GM19240 (cell line): ENCODE measurements at regions not wholly inside any gene's neighbourhood (a gene's known extent, or its start where the extent isn't known, plus 50 kb on each side); places are given as distances from the start of the nearest gene placed in this dataset.
"Not testable (repeated sequence)": the region's sequence is repeated elsewhere in the genome, so short reads cannot be mapped to it uniquely, and the experiment has no call there.

Experiments
- DNase-seq: peaks from one replicate; pipeline ENCODE4 v3.0.0; 2011; ENCODE audit warnings: low spot score; ENCODE audit not compliant: insufficient read length

DNA sequence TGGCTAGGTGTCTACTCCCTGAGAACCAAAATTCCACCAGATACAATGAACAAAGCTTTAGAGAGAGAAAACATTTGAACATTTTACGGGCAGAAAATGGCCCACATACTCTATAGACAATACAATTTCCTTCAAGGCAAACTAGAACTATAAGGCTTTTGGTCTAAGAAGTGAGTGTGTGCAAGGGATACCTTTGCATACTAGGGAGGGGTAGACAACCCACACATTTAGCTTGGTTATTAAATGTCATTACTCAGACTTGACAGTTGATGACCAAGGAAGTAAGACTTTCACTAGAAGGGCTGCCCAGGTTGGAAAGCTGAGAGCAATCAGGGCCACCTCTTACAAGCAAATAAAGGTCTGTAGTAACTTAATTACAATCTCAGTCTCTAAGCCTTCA, 64.0 kb upstream of the PLEKHM1 start:
- DNase-seq, result not testable (repeated sequence)

DNA sequence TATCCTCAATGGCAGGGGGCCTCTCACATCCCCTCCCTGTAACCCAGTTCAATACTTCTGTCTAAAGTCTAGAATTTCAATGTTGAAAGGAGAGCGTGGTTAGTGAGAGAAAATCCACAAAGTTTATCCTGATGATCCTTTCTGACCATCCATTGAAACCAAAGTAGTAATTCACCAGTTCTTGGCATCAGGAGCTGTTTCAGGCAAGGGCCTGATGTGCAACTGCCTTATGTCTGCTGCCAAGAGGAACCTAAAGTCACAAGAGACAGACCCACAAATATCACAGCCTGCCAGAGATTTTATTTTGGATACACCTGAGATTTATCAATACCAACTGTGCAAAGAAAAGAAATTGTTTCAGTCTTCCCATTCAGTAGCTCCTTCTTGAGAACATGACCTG, 68.3 kb upstream of the PLEKHM1 start:
- not testable (repeated sequence) for DNase-seq

DNA sequence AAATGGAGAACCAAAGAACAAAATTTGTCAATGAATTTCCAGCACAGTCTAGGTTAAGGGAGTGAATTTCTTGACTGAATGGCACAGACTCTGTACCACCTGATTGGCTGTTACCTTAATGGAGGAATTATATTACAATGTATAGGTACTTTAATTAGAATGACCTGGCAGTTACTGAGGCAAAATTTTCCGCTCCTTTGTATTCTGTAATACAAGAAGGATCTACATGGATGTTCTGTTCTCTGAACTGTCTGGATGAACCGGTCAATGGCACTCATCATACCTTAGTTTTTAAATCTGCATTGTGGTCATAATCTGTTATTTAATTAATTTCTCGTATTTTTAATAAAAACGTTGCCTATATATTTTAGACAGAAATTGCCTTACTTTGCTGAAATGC, 72.3 kb upstream of the PLEKHM1 start:
- DNase-seq, result not testable (repeated sequence)

DNA sequence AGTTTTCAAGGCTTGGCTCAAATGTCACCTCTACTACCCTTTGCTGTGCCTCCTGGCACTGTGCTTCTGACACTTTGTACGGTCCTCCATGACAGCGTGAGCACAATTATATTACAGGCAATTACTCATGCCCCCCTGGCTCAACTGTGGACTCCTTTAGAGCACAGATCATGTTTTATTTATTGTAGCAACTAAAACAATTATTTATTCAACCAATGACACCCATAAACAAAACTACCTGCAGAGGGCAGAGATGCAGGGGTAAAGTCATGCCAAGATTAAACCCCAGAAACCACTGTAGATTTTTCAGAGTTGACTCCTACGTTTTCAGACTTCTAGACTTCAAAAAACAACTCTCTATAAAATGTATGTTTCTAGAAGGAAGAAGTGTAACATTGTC, 72.8 kb upstream of the PLEKHM1 start:
- not testable (repeated sequence) for DNase-seq

DNA sequence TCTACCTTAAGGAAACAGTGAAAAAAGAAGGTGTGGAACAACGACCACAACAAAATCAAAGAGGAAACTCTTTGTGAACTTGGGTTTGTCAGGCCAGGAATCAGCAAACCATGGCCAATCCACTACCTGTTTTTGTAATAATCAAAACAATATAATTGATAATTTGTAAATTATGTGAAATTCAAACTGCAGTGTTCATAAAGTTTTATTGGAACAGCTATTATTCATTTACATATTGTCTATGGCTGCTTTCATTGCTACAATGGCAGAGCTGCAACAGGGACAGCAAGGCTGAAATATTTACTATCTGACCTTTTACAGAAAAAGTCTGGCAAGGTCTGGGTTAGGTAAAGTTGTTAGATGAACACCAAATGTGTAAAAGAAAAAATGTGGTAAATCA, 77.8 kb upstream of the PLEKHM1 start:
- DNase-seq, result not testable (repeated sequence)

DNA sequence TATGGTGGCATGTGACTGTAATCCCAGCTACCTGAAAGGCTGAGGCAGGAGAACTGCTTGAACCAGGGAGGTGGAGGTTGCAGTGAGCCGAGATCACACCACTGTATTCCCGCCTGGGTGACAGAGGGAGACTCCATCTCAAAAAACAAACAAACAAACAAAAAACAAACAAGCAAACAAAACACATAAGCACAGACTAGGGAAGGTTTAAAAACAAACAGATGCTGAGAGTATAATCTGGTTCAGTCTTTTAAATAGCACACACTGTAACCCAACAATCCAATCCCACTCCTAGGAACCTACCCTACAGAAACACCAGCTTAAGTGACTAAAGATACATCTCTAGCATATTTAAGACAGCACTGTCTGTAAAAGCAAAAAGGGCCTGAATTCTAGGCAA, 82.8 kb upstream of the PLEKHM1 start:
- not testable (repeated sequence) for DNase-seq

DNA sequence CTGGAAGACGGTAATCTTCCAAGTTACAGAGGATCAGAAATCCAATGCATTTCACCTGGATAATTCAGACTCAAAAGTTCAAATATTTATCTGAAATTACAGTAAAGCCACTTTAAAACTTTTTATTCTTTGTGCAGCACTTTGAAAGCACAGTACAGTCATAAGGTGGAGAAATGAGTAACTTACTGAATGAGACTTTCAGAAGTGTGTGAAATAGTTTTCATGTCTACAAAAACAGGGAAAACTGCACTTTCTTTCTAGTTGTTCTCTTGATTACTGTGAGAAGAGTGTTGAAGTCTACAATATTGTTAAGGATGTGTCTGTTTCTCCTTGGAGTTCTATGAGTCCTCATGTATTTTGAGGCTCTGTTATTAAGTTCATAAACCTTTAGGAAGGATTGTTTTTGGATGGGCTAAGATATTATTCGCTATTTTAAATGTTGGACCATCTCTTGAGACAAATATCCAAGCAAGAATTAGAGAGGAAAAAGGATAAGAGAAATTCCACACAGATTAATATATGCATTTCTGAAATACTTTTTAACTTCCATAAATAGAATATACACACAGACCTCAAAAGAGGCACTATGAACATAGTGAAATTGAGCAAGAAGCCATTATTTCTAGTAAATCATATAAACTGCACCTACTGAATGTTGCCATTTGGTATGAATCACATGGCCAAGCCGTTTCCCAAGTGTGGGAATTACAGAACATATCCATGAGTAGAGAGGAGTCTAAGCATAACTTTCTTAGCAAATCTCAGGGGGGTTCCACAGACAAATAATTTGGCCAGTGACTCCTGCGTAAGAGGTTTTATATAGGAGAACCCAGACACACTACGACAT, 83.6 kb upstream of the PLEKHM1 start:
- no peak for DNase-seq

DNA sequence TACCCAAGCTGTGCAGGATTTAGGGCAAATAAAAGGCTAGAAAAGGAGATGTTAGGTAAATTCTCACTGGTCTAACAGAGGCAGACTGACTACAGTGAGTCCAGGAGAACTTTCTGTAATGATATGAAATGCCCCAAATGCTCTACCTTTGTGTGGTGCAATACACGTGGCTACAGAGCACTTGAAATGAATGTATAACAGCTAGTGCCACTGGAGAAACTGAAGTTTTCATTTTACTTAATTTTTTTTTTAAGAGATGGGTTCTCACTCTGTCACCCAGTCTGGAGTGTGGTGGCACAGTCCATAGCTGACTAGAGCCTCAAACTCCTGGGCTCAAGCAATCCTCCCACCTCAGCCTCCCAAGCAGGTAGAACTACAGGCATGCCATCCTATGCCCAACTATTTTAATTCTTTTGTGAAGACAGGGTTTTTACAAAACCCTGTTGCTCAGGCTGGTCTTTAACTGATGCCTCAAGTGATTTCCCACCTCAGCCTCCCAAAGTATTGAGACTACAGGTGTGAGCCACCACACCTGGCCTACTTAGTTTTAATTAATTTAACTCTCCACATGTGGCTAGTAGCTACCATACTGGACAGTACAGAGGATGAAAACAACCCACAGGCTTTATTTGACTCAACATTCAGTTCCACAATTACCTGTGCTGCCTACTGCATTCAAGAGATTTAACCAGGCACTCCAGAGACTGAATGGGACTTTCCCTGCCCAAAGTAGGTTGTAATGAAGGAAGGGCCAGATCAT, 84.8 kb upstream of the PLEKHM1 start:
- no peak for DNase-seq

DNA sequence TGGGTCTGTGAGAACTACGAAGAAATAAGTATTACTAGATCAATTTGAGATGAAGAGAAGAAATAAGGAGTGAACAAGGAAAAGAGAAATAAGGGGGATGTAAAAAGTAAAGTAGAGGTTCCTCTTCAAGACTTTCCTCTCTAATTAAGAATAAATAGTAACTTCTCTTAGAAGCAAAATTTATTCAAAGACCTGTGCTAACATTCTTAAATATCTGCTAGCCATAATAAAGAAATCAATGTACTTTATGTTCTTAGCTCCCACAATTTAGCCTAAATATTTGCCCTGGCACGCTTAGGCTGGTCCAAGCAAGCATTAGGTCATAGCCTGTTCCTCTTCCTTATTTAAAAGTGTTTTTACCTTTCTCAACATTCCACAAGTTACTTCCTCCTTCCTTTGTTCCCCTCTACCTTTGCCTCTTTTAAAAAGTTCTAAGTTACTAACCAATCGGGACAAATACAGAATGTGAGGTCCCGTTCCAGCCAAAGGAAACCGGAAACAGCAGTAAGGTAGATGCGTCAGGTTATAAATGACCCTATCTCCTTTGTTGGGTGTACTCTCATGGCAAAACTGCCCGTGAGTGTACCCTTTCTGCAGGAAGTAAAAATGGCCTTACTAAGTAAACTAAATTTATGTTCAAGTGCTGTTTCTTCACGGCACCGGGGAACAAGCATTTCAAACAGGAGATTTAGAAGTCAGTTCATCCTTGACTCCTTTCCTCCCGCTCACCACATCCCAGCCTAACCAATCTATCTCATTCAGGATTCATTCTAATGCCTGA, 86.2 kb upstream of the PLEKHM1 start:
- DNase-seq, result not testable (repeated sequence)

DNA sequence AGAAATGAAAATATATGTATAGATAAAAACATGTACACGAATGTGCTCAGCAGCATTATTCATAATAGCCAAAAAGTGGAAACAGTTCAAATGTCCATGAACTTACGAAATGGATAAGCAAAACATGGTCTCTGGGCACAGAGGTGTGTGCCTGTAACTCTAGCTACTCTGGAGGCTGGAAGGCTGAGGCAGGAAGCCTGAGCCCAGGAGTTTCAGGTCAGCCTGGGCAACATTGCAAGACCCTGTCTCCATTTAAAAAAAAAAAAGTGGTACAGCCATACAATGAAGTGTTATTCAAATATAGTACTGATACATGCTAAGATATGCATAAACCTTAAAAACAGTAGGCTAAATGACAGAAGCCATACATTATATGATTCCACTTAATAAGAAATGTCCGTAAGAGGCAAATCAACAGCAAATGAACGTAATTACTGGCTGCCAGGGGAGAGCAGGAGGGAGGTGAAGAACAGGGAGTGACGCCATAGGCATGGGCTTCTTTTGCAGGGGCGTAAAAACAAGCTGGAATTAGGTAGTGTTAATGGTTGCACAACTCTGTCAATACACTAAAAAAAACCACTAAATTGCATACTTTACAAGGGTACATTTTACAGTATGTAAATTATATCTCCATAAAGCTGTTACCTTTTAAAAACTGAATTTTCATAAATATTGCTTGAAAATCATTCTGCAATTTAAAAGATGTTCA, 87.2 kb upstream of the PLEKHM1 start:
- no peak for DNase-seq

DNA sequence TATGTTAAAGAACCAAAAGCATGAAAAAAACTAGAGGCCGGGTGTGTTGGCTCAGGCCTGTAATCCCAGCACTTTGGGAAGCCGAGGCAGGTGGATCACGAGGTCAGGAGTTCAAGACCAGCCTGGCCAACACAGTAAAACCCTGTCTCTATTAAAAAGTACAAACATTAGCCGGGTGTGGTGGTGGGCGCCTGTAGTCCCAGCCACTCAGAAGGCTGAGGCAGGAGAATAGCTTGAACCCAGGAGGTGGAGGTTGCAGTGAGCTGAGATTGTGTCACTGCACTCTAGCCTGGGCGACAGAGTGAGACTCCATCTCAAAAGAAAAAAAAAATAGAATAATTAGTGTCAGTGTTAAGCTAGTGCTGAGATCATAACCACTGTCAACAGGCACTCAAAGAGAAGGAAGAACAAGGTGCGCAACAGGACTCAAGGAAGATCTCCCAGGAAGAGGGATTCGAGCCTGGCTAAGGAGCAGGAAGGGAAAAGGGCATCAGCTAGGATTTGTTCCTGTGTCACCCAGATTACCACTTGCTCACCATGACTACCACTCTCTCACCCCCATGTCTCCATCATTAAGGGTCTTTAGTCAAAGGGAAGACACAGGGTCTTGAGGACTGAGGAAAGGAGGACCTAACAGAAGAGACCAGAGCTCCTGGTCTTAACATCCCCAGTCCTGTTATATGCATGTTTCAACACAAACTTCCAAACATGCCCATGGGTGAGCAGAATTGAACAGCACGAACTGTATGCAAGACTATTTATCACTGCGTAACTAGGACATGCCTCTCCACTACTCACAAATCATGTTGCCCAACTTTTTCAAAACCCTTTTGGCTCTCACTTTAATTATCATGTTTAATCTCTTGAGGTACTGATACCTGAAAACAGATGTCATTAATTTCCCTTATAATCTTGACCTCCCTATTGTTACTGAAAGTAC, 88.3 kb upstream of the PLEKHM1 start:
- DNase-seq, result no peak

DNA sequence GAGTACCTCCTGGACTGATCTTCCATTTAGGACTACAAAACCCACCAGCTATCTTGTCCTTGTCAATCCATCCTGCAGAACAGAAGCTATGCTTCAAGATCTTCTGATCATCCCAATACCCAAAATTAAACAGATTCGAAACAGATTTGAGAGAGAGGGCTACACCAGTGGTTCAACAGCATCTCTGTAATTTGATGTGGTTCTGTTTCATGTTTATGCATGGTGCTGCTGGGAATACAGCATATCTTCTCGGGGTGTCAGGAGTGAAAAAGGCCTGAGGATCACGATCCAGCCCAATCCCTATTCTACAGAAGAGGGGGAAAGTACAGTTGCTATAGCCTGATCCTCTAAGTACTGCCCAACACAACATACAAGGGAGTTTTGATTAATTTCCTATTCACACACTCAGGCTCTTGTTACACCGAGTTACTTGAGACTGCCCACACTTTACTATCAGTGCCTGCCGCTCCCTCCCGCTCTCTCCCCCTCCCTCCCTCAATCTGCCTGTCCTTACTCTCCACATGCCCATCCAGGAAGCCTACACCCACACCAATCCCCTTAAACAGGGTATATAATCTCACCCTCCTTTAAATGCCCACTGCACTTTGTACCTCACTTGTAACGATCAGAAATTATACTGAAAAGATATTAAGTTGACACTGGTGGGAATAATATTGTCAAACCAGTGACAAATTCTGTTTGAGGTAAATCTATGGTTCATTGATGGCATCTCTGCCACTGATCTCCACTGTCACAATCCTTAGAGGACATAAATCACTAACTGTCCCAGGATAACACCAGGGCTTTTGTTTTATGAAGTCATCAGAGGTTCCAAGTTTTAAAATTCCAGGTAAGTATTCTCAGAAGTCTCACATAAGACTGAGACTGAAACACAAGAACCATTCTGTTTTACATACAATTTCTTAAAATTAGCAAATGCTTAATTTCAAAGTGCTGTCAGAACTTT, 89.3 kb upstream of the PLEKHM1 start:
- no peak for DNase-seq

DNA sequence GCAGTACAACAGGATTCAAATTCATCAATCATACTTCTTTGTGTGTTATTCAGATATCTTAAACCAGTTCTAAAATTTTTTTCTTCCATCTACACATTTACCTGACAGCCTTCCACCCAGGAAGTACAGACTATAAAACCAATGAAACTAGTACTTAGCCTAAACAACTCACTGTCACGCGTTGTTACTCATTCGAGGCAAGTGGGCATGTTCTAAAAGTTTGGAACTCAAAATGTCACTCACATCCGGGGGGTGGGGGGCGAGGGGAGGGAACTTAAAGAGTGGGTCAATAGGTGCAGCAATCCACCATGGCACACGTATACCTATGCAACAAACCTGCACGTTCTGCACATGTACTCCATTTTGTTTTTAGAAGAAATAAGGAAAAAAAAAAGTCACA, 90.4 kb upstream of the PLEKHM1 start:
- DNase-seq, result no peak

DNA sequence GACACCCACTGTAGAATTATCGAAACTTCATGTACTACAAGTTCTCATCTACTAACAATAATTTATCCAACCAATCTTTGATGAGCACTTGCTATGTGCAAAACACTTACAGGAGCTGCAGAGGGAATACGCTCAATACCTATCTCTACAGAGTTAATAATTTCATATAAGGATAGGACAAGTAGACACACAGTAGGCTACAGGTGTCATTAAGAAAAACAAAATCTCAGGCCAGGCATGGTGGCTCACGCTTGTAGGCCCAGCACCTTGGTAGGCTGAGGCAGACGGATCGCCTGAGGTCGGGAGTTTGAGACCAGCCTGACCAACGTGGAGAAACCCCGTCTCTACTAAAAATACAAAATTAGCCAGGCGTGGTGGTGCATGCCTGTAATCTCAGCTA, 91.3 kb upstream of the PLEKHM1 start:
- no peak for DNase-seq

DNA sequence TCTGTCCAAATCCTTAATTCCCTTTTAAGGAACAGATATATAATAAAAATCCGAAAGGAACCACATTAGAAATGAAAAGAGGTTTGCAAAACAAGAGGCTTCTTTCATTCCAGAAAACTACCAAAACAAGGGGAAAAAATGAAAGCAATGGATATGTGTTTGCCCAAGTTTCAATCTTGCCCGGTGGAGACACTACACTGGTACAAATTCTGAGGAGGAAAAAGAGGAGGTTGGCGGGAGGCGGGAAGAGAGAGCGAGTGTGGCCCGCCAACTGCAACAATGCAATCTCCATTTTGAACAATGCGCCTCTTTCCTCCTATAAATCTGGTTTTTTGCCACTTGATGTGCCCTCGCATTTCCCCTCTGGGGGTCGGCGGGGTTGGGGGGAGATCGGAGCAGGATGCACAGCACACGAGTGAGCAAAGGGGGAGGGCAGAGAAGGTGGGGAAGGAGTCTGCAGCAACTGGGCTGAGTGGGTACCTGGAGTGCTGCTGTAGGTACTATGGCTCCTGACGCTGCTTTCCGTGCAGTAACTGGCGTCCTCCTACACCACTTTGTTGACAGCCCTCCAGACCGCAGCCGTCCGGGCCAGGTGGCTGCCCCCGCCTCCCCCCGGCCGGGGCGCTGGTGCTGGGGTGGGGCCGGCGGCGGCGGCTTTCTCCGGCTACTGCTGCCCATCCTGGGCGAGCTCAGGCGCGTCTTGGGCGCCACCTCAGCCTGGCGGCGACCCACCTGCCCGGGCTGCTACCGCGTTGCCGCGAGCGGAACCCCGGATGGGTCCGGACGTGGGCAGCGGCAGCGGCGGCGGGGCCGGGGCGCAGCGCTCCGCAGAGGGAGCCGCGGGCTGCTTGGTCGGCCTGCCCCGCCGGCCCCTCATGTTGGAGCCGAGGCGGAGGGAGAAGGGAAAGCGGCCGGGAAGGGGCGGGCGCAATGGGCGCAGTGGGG, 93.8 kb upstream of the PLEKHM1 start:
- peak; percentile 16 for DNase-seq

DNA sequence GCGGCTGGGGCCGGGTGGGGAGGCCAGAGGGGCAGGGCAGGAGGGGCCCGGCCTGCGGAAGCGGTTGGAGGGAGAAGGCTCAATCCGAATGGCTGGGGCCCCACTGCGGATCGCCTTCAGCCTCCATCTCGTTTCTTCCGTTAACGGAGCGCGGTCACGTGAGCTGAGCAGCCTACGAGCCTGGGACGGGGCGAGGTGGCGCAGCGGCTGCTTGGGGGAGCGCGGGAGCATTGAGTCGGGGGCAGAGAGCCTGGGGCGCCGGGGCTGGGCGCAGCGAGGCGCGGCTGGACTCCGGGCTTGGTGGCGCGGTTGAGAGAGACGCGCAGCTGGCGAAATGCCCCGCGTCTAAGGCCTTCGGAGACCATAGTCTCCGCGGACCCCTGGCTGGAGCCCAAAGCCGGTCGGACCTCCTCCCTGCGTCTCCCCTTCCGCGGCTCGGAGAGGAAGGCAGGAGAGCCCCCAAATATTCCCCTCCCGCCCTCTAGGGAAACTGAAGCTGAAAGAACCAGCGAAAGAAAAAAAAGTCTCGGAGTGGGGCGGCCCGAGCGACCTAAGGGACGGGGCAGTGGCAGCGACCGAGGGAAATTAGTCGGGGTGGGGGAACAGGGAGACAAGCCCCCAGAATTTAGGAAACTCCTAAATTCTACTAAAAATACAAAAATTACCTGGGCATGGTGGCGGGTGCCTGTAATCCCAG, 94.7 kb upstream of the PLEKHM1 start:
- DNase-seq, result peak; percentile 11
